Skeletal muscle tissue (tissue), 3 donors: ENCODE measurements at regions not wholly inside any gene's neighbourhood (a gene's known extent, or its start where the extent isn't known, plus 50 kb on each side); places are given as distances from the start of the nearest gene placed in this dataset.

Experiments
- H3K27ac ChIP-seq: one replicate; pipeline ENCODE4 v1.7.0; 2013; ENCODE audit warnings: mild to moderate bottlenecking, low read depth, low read length, inconsistent platforms
- H3K27me3 ChIP-seq, 3 donors: one replicate each; pipeline ENCODE4 v1.7.0; 2013; ENCODE audit warnings: low read length in 3 of 3; ENCODE audit not compliant: control insufficient read depth in 3 of 3, insufficient read depth in 3 of 3
- H3K36me3 ChIP-seq, 3 donors: one replicate each; pipeline ENCODE4 v1.7.0; 2013; ENCODE audit warnings: low read length in 3 of 3; ENCODE audit not compliant: control insufficient read depth in 3 of 3, insufficient read depth in 3 of 3
- H3K4me1 ChIP-seq, 3 donors: one replicate each; pipeline ENCODE4 v1.7.0; 2013; ENCODE audit warnings: low read length in 3 of 3, mild to moderate bottlenecking in 3 of 3; ENCODE audit not compliant: control insufficient read depth in 3 of 3, insufficient read depth in 3 of 3
- H3K4me3 ChIP-seq, 3 donors: one replicate each; pipeline ENCODE4 v1.7.0; 2013; ENCODE audit warnings: low read length in 3 of 3
- H3K9ac ChIP-seq, 3 donors: one replicate each; pipeline ENCODE4 v1.7.0; 2013; ENCODE audit warnings: low read length in 3 of 3, mild to moderate bottlenecking in 3 of 3, moderate library complexity in 2 of 3, low read depth in 1 of 3
- H3K9me3 ChIP-seq, 3 donors: one replicate each; pipeline ENCODE4 v1.7.0; 2013; ENCODE audit warnings: low read length in 3 of 3; ENCODE audit not compliant: control insufficient read depth in 3 of 3
- donor health status: Osteomylitis.

DNA sequence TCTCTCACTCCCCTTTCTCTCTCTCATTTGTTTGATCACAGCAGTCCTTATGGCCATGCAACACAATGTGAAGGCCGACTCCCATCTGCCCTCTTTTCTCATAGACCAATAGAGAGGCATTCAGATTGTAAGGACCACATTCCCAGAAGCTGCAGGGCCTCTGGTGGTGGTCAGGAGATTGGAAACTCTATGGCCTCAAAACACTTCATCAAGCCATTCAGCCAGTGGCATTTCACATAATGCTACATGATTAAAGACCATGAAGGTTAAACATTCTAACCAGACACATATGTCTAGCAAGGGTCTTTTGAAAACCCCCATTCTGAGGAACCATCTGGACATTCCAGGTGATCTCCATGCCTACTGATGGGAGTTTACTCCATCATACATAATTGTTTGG lies 769.5 kb upstream of the CXADR start:
- Histone ChIP-seq H3K27ac (no peak overlapping the region), H3K4me3 (no peak overlapping the region), H3K9ac (no peak overlapping the region)

DNA sequence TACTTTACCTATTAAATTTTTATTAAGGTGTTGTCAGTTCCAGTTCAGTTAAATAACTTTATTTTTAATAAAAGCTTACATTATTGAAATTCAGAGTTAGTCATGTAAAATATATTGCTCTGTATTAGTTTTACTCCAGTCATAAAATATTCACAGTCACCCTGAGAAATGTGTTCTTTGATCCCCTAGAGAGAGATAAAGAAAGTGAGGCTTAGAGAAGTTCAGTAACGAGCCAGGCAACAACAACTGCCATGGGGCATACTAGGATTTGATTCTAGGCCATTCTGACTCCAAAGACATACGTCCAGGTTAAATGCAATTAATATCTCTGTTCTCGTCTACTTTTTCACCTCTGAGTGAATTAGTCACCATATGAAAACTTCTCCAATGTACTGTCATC lies 761.9 kb upstream of the CXADR start:
- H3K27me3 ChIP-seq, result no peaks in the 10 kb centered on the region
- H3K27ac ChIP-seq, result no peak overlapping the region
- no peak overlapping the region for H3K4me3 ChIP-seq

More for the DNA sequence above, 769.5 kb upstream of the CXADR start:
- H3K9me3 ChIP-seq, result no peaks in the 10 kb centered on the region
- no peaks in the 10 kb centered on the region for H3K4me1 ChIP-seq
- H3K27me3 ChIP-seq, result no peaks in the 10 kb centered on the region
- no peaks in the 10 kb centered on the region for H3K36me3 ChIP-seq

DNA sequence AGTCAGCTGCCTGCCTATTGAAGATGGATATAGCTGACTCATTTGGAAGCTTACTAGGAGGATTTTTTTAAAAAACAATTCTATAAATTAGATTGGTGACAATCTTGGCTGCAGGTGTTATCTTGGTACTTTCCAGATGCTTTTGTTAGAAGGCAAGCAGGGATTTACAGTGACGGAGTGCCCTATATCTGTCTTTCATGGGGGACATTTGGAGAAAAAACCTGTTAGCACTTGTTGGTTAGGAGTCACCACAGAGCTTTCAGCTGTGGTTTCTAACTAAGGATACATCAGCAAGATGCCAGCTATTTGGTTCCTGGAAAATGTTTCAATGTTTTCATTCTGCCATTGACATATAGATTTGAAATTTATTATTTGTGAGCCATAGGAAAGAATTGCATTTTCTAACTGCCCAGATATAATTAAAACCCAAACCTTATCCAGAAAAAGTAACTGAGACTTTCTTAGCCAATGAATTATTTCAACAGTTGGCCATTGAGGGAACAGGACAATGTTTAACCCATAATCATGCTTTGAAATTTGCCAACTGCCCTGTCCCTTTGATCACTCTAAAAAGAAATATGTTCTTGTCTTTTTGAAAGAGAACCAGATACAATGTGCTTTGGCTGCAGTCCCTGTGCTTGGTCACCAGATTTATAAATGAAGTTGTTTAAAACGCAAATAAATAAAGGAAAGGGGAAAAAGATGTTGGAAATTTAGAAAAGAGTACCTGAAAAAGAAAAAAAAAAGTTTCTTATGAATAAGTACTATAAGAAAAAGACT lies 761.0 kb upstream of the CXADR start:
- no peaks in the 10 kb centered on the region for H3K27me3 ChIP-seq
- no peaks in the 10 kb centered on the region for H3K36me3 ChIP-seq
- H3K4me1 ChIP-seq, result no peaks in the 10 kb centered on the region
- H3K9ac ChIP-seq, result no peak overlapping the region
- no peak overlapping the region for H3K4me3 ChIP-seq
- H3K9me3 ChIP-seq, result no peaks in the 10 kb centered on the region
- no peak overlapping the region for H3K27ac ChIP-seq

More for the DNA sequence above, 761.9 kb upstream of the CXADR start:
- Histone ChIP-seq H3K9ac (no peak overlapping the region), H3K9me3 (no peaks in the 10 kb centered on the region), H3K36me3 (no peaks in the 10 kb centered on the region), H3K4me1 (no peaks in the 10 kb centered on the region)

DNA sequence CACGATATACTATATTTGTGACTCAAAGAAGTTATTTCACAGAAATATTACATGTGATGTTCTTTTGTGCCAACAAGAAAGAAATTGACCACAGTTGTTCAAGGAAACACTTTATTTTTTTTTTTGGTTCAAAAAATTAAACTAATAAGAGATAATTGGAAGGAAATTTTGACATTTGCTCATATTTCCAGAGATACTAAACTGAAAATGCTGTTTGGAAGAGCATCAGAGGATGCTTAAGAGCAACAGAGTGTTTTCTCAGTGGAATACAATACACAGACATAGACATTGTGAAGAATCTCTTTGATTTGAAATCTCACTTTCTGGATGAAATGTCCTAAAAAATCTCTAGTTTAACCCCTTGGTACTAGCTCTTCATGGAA lies 760.4 kb upstream of the CXADR start:
- Histone ChIP-seq H3K4me3 (no peak overlapping the region), H3K27me3 (no peaks in the 10 kb centered on the region), H3K9me3 (no peaks in the 10 kb centered on the region), H3K36me3 (no peaks in the 10 kb centered on the region), H3K9ac (no peak overlapping the region), H3K27ac (no peak overlapping the region), H3K4me1 (no peaks in the 10 kb centered on the region)

DNA sequence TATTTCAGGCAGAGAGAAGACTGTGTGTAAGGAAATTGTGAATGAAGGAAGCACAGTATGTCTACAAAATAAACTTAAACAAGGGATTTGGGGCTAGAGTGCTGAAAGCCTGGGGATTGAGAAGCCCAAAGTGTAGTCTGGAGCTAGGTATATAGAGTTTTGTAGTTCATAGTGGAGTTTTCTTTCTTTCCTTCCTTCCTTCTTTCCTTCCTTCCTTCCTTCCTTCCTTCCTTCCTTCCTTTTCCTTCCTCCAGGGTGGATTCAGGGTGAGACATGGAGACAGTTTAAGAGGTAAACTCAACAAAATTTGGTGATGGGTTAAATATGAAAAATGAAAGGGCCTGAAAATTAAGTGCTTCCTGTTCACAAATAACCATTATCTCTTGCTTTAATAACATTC lies 757.8 kb upstream of the CXADR start:
- Histone ChIP-seq H3K4me3 (no peak overlapping the region), H3K36me3 (no peaks in the 10 kb centered on the region), H3K9ac (no peak overlapping the region), H3K9me3 (no peaks in the 10 kb centered on the region), H3K4me1 (no peaks in the 10 kb centered on the region), H3K27me3 (no peaks in the 10 kb centered on the region), H3K27ac (no peak overlapping the region)

DNA sequence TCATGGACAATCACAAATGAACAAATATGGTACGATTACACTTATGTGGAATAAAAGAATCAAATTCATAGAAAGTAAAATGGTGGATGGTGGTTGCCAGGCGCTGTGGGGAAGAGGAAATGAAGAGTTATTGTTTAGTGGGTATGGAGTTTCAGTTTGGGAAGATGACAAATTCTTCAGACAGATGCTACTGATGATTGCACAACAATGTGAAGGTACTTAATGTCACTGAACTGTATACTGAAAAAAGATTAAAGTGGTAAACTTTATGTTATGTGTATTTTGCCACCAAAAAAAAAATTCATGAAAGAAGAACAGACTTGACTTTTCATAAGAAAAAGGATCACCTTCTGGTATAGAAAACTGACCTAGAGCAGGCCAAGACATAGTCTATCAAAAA lies 745.6 kb upstream of the CXADR start:
- Histone ChIP-seq H3K4me3 (no peak overlapping the region), H3K27ac (no peak overlapping the region), H3K27me3 (no peaks in the 10 kb centered on the region), H3K9ac (no peak overlapping the region), H3K9me3 (peaks cover 0 to 3% (median 0%) of the 10 kb centered on the region in 3 donors), H3K4me1 (no peaks in the 10 kb centered on the region), H3K36me3 (no peaks in the 10 kb centered on the region)

DNA sequence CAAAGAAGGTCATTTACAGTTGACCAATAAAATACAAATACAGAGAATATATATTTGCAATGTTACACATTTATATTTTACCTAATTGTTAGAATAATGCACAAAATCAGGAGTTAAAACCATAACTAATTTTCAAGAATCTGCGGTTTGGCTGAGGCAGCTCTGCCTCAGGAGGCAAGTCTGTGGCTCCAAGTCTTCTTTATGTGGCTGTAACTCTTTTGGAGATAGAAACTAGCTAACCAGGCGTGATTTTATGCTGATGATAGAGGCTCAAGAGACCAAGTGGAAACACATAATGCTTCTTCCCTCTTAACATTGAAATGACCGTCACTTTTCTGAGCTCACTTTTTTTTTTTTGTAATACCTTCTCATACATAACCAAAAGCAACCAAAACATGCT lies 744.7 kb upstream of the CXADR start:
- H3K36me3 ChIP-seq, result no peaks in the 10 kb centered on the region
- H3K4me3 ChIP-seq, result no peak overlapping the region
- no peaks in the 10 kb centered on the region for H3K4me1 ChIP-seq
- H3K27me3 ChIP-seq, result no peaks in the 10 kb centered on the region
- peaks cover 0 to 3% (median 0%) of the 10 kb centered on the region in 3 donors for H3K9me3 ChIP-seq
- no peak overlapping the region for H3K27ac ChIP-seq
- no peak overlapping the region for H3K9ac ChIP-seq

DNA sequence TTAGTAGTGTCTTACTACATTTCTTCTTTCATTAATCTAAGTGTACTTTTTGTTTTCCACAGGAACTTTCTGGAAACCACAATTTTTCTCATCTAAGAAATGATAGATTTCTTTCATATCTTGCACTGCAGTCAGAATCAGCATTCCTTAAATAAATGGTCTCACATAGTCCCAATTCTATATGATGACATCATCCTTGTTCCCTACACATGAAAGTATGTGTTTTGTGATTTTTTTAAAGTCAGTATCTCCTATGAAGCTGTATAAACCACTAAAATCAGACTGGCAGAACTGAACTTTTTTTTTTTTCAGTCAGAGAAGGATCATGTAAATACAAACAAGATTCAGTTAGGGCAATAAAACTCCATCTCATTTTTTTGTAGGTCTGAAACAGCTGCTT lies 742.6 kb upstream of the CXADR start:
- Histone ChIP-seq H3K4me1 (no peaks in the 10 kb centered on the region), H3K27ac (no peak overlapping the region), H3K9ac (no peak overlapping the region), H3K4me3 (no peak overlapping the region), H3K36me3 (no peaks in the 10 kb centered on the region), H3K27me3 (no peaks in the 10 kb centered on the region), H3K9me3 (no peaks in the 10 kb centered on the region)

DNA sequence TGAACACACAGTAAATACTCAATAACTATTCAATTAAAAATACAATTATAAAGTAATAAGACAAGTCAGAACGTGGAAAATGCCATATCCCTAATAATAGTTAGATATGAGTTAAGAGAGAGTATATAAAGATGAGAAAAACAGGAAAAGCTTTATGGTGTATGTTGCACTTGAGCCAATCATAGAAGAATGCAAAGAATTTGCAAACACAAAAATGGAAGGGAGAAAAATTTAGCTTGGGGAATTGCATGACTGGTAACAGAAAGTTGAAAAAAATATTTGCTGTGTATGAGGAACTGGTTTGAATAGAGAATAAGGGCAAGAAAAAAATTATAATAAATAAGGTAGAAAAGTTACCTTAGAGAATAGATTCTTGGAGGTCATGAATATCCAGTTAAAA lies 739.6 kb upstream of the CXADR start:
- Histone ChIP-seq H3K27ac (no peak overlapping the region), H3K9me3 (no peaks in the 10 kb centered on the region), H3K4me1 (no peaks in the 10 kb centered on the region), H3K4me3 (no peak overlapping the region), H3K36me3 (no peaks in the 10 kb centered on the region), H3K27me3 (no peaks in the 10 kb centered on the region), H3K9ac (no peak overlapping the region)

DNA sequence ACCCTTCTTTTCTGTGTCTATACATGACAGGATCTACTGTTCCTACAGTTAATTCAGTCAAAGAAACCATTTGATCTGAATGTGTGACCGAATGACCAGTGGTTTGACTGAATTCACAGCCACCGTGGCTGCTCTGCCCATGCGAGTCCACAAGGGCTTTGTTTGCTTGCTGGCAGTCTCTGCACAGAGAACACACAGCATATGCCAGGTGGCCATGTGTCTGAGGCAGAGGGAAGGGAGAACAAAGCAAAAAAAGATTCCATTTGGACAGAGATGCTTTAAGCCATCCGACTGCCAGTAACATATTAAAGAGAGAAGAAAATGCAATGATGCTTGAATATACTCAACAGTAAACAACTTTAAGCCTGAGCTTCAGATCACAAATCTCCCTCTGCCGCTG lies 737.8 kb upstream of the CXADR start:
- H3K4me3 ChIP-seq, result no peak overlapping the region
- H3K36me3 ChIP-seq, result no peaks in the 10 kb centered on the region
- H3K27me3 ChIP-seq, result no peaks in the 10 kb centered on the region

More for the DNA sequence above, 737.8 kb upstream of the CXADR start:
- no peak overlapping the region for H3K9ac ChIP-seq
- no peaks in the 10 kb centered on the region for H3K9me3 ChIP-seq
- H3K27ac ChIP-seq, result no peak overlapping the region
- no peaks in the 10 kb centered on the region for H3K4me1 ChIP-seq
